Ectodermal cell (in vitro differentiated cells): ENCODE measurements at regions not wholly inside any gene's neighbourhood (a gene's known extent, or its start where the extent isn't known, plus 50 kb on each side); places are given as distances from the start of the nearest gene placed in this dataset.

ENCODE experiments used
- H3K27ac ChIP-seq: 2 replicates; pipeline ENCODE4 v1.7.0; 2013; ENCODE audit warnings: mild to moderate bottlenecking, low read depth, low read length; ENCODE audit not compliant: insufficient read depth, poor library complexity, severe bottlenecking
- H3K27me3 ChIP-seq: 2 replicates; pipeline ENCODE4 v1.7.0; 2013; ENCODE audit warnings: mild to moderate bottlenecking, low read length; ENCODE audit not compliant: insufficient read depth, control insufficient read depth, poor library complexity, severe bottlenecking
- H3K36me3 ChIP-seq: one replicate; pipeline ENCODE4 v1.7.0; 2013; ENCODE audit warnings: low read length; ENCODE audit not compliant: control insufficient read depth, insufficient read depth
- H3K4me1 ChIP-seq: one replicate; pipeline ENCODE4 v1.7.0; 2013; ENCODE audit warnings: low read length; ENCODE audit not compliant: control insufficient read depth, insufficient read depth
- H3K4me3 ChIP-seq: 2 replicates; pipeline ENCODE4 v1.7.0; 2013; ENCODE audit warnings: low read depth, low read length, control low read depth; ENCODE audit not compliant: insufficient read depth
- H3K9me3 ChIP-seq: 2 replicates; pipeline ENCODE4 v1.7.0; 2013; ENCODE audit warnings: mild to moderate bottlenecking, low read length, moderate library complexity; ENCODE audit not compliant: control insufficient read depth
- WGBS, 2 experiments: methylation state at CpG; one replicate each; pipeline ENCODE4 v1.1.7; 2013; ENCODE audit warnings: missing lambda C conversion rate in 2 of 2; 5-methylcytosine and 5-hydroxymethylcytosine counted together

DNA sequence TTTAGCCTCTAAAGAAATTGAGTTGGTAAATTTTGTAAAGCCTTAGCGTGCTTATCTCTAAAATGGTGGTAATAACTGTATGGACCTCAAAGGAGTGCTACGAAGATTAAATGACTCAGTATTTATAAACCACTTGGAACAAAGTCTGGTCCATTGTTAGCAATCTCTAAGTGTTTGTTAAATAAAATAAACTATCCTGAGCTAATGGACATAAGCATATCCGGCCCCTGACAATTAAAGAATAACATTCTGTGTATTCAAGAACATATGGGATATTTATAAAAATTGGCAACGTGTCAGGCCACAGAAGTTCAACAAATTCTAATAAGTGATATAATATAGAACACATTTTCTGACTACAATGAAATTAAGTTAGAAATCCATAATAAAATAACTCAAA, 71.0 kb downstream of the MYEOV start:
- 100% methylated on average over 2 of the region's 4 CpGs for WGBS, 2 experiments
- Histone ChIP-seq H3K4me3 (no peak overlapping the region), H3K4me1 (no peaks in the 10 kb centered on the region), H3K27me3 (no peaks in the 10 kb centered on the region), H3K36me3 (no peaks in the 10 kb centered on the region), H3K27ac (no peak overlapping the region), H3K9me3 (no peaks in the 10 kb centered on the region)

DNA sequence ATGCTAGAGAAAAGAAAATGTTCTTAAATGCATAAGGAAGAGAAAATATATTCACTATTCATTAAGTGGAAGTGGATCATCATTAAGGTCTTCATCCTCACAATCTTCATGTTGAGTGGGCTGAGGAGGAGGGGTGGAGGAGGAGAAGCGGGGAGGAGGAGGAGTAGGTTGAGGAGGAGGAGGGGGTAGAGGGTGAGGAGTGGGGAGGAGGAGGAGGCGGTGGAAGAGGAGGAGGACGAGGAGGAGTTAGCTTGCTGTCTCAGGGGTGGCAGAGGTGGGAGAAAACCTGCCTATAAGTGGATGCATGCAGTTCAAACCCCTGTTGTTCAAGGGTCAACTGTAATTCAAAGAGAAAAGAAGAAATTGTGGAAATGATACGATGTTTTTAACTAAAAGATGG, 71.6 kb downstream of the MYEOV start:
- H3K27ac ChIP-seq: no peak overlapping the region
- H3K36me3 ChIP-seq: no peaks in the 10 kb centered on the region
- no peak overlapping the region for H3K4me3 ChIP-seq
- H3K9me3 ChIP-seq: no peaks in the 10 kb centered on the region
- WGBS, 2 experiments: 75 to 79% methylated on average over 4 of the region's 4 CpGs
- H3K4me1 ChIP-seq: no peaks in the 10 kb centered on the region
- H3K27me3 ChIP-seq: no peaks in the 10 kb centered on the region

GRCh38 chr11:69366591-69366990, 72.6 kb downstream of the MYEOV start:
- H3K27me3 ChIP-seq: no peaks in the 10 kb centered on the region
- WGBS, 2 experiments: 98 to 99% methylated on average over 2 of the region's 3 CpGs

GRCh38 chr11:69367211-69367964, 73.4 kb downstream of the MYEOV start:
- Histone ChIP-seq H3K36me3 (no peaks in the 10 kb centered on the region), H3K9me3 (no peaks in the 10 kb centered on the region), H3K4me1 (no peaks in the 10 kb centered on the region), H3K4me3 (no peak overlapping the region), H3K27ac (no peak overlapping the region), H3K27me3 (no peaks in the 10 kb centered on the region)
- 91 to 94% methylated on average over 13 of the region's 13 CpGs for WGBS, 2 experiments

More at GRCh38 chr11:69366591-69366990, 72.6 kb downstream of the MYEOV start:
- no peak overlapping the region for H3K4me3 ChIP-seq
- H3K9me3 ChIP-seq: no peaks in the 10 kb centered on the region
- no peaks in the 10 kb centered on the region for H3K4me1 ChIP-seq
- H3K36me3 ChIP-seq: no peaks in the 10 kb centered on the region
- H3K27ac ChIP-seq: no peak overlapping the region

DNA sequence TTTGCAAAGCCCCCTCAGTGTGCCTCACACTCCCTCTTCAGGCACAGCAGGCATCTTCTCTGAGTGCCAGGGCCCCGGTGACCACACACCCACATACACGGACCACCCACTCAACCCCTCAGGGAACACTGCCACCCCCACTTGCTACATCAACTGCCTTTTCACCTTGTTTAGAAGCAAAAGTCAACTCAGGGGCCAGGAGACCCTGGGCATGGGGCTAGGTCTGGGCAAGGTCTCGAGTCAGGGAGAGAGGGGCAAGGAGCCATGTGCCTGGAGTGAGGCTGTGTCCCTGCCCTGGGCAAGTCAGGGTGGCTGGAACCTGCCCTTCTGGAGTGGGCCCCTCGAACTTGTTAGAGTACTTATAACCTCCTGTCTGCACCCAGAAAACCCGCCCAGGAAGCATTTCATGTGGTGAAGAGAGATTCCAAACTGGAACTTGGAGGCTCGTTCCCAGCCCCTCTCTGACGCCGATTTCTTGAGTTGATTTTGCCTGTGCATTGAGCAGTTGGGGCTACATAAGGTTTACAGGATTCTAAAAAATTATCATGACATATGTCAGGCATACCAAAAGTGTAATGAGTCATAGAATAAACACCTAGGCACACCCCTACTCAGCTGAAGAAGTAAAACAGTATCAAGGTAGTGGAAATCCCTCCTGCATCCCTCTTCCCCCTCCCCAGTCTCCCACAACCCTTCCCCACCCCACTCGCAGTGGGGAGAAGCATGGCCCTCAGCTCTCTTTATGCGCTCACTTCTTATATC, 74.3 kb downstream of the MYEOV start:
- Histone ChIP-seq H3K4me1 (no peaks in the 10 kb centered on the region), H3K27me3 (no peaks in the 10 kb centered on the region), H3K36me3 (no peaks in the 10 kb centered on the region), H3K9me3 (no peaks in the 10 kb centered on the region), H3K27ac (no peak overlapping the region), H3K4me3 (no peak overlapping the region)
- WGBS, 2 experiments: 87 to 91% methylated on average over 10 of the region's 10 CpGs

- no peaks in the 10 kb centered on the region for H3K4me1 ChIP-seq
- H3K27ac ChIP-seq: no peak overlapping the region
- no peaks in the 10 kb centered on the region for H3K9me3 ChIP-seq
- H3K4me3 ChIP-seq: no peak overlapping the region
- no peaks in the 10 kb centered on the region for H3K27me3 ChIP-seq
- H3K36me3 ChIP-seq: no peaks in the 10 kb centered on the region
- WGBS, 2 experiments: 92 to 97% methylated on average over 5 of the region's 5 CpGs
These were observed 75.4 kb downstream of the MYEOV start for GRCh38 chr11:69369210-69369825.

GRCh38 chr11:69369945-69370344, 76.0 kb downstream of the MYEOV start:
- Histone ChIP-seq H3K27me3 (no peaks in the 10 kb centered on the region), H3K4me1 (no peaks in the 10 kb centered on the region), H3K36me3 (no peaks in the 10 kb centered on the region), H3K4me3 (no peak overlapping the region), H3K9me3 (no peaks in the 10 kb centered on the region), H3K27ac (no peak overlapping the region)
- 93 to 96% methylated on average over 2 of the region's 2 CpGs for WGBS, 2 experiments

- no peak overlapping the region for H3K4me3 ChIP-seq
- no peaks in the 10 kb centered on the region for H3K4me1 ChIP-seq
- WGBS, 2 experiments: 93 to 96% methylated on average over 13 of the region's 13 CpGs
- no peaks in the 10 kb centered on the region for H3K9me3 ChIP-seq
- no peaks in the 10 kb centered on the region for H3K36me3 ChIP-seq
- no peaks in the 10 kb centered on the region for H3K27me3 ChIP-seq
- H3K27ac ChIP-seq: no peak overlapping the region
These were observed 77.2 kb downstream of the MYEOV start for GRCh38 chr11:69370984-69371709.

DNA sequence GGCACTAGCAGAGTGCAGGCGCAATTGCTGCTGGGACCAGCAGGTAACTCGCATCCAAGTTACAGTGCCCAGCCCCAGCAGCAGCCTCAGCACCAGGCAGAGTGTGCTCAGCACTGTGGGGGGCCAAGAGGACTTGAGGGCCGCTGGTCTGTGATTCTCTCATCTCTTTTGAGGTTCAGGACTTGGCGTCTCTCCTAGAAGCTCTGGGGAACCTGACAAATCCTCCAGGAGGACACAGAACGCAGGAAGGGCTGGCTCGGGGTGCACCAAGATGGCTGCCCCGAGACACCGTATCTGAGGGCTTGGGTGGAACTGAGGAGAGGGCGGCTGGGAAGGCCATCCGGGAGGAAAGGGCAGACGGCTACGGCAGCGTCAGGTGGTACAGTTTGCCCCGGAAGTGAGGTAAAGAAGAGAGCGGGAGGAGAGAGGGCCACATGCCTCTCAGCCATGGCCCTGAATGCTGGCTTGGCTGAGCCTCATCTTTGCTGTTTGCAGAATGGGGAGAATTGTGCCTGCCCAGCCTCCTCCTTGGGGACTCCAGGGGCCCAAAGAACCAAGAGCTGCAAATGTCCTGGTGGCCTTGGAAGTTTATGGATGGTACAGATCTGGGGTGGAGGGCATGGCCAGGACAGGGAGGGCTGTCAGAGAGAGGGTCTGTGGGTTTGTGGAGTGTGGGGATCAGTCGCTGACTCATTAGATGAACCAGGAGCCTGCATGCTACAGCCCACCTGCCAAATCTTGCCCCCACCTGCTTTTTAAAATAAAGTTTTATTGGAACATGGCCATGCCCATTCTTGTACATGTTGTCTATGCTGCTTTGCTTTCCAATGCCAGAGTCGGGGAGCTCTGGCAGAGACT, 78.0 kb downstream of the MYEOV start:
- Histone ChIP-seq H3K27ac (no peak overlapping the region), H3K4me3 (no peak overlapping the region), H3K9me3 (no peaks in the 10 kb centered on the region), H3K36me3 (no peaks in the 10 kb centered on the region), H3K4me1 (no peaks in the 10 kb centered on the region), H3K27me3 (no peaks in the 10 kb centered on the region)
- 94% methylated on average over 17 of the region's 17 CpGs for WGBS, 2 experiments
